ENCODE measurements at regions not wholly inside any gene's neighbourhood (a gene's known extent, or its start where the extent isn't known, plus 50 kb on each side); places are given as distances from the start of the nearest gene placed in this dataset.

GRCh38 chr1:30295266-30295665, 428.1 kb downstream of the MATN1 start:
- TF ChIP-seq CTCF (IDR thresholded peaks at IDR 0.05; ENCODE audit: low read depth, low read length) (no peak), POLR2A (IDR thresholded peaks at IDR 0.05; ENCODE audit: extremely low read depth, insufficient read length) (no peak), MYC (IDR thresholded peaks at IDR 0.05; ENCODE audit: low read depth, low read length) (no peak)

Measured in NB4 (cell line).